ENCODE measurements at regions not wholly inside any gene's neighbourhood (a gene's known extent, or its start where the extent isn't known, plus 50 kb on each side); places are given as distances from the start of the nearest gene placed in this dataset.

DNA sequence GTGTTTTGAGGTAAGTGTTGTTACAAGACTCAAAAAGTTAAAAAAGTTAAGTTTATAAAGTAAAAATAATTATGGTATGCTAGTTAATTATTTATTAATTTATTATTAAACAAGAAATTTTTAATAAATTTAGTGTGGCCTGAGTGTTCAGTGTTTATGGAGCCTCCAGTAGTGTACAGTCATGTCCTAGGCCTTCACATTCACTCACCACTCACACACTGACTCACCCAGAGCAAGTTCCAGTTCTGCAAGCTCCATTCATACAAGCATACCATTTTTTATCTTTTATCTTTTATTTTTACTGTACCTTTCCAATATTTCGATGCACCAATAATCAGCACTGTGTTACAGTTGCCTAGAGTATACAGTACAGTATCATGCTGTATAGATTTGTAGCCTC, 381.2 kb upstream of the MGMT start:
- no peak overlapping the region for H3K27ac ChIP-seq (ENCODE audit: insufficient read depth, low read depth, low read length)
- intact Hi-C loops (cut with micrococcal nuclease), result loop anchor here (5.0 kb wide), 1 partner anchor 246 kb away; no protein-coding TSS in a partner anchor
- no peak overlapping the region for H2AFZ ChIP-seq (ENCODE audit: low read depth, low read length)
- H3K27me3 ChIP-seq (ENCODE audit: control insufficient read depth in 2 of 2, insufficient read depth in 2 of 2, low read length in 2 of 2), result no peaks in the 10 kb centered on the region
- H3K9me1 ChIP-seq (replicated peaks; ENCODE audit: control insufficient read depth, extremely low read depth, insufficient read depth, low read length), result no peaks in the 10 kb centered on the region
- dilution Hi-C loops (cut with MboI; ENCODE audit: extremely low pct_ligation_motif_present, low sequenced_read_pairs), result no loop called here
- no peak overlapping the region for H3K9ac ChIP-seq (replicated peaks; ENCODE audit: extremely low read depth, insufficient read depth, low read length)
- no peak overlapping the region for H3K4me3 ChIP-seq (replicated peaks in 1 of 3; ENCODE audit: insufficient read depth in 1 of 3, low read depth in 1 of 3, low read length in 3 of 3)
- H3K4me2 ChIP-seq (ENCODE audit: insufficient read depth, low read length), result no peak overlapping the region
- BruUV-seq (replicated peaks), result no TSS peak
- TF ChIP-seq POLR2A (IDR thresholded peaks at IDR 0.05; ENCODE audit: low read depth, low read length) (no peak), GATA2 (IDR thresholded peaks at IDR 0.05; ENCODE audit: insufficient read depth, insufficient read length, low read depth, low read length) (no peak)
- TF ChIP-seq, protein P1, sequence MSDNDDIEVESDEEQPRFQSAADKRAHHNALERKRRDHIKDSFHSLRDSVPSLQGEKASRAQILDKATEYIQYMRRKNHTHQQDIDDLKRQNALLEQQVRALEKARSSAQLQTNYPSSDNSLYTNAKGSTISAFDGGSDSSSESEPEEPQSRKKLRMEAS (IDR thresholded peaks at IDR 0.05; ENCODE audit: insufficient read depth, insufficient read length), result no peak
- H3K9me3 ChIP-seq (replicated peaks; ENCODE audit: control insufficient read depth, insufficient read depth, low read length), result no peaks in the 10 kb centered on the region
- no peaks in the 10 kb centered on the region for H3K36me3 ChIP-seq (ENCODE audit: control insufficient read depth in 2 of 2, extremely low read depth in 1 of 2, insufficient read depth in 2 of 2, low read length in 2 of 2)
- ChIA-PET CTCF (no interaction called here), POLR2A (no interaction called here)
- H3K79me2 ChIP-seq (ENCODE audit: control insufficient read depth, insufficient read depth, low read length), result no peaks in the 10 kb centered on the region
- no peaks in the 10 kb centered on the region for H4K20me1 ChIP-seq (replicated peaks; ENCODE audit: control insufficient read depth, extremely low read depth, insufficient read depth, low read length)
- no peaks in the 10 kb centered on the region for H3K4me1 ChIP-seq (ENCODE audit: control insufficient read depth, extremely low read depth, insufficient read depth, low read length)
- no peak for DNase-seq (ENCODE audit: low read depth, low spot score)
- no peak for FAIRE-seq

DNA sequence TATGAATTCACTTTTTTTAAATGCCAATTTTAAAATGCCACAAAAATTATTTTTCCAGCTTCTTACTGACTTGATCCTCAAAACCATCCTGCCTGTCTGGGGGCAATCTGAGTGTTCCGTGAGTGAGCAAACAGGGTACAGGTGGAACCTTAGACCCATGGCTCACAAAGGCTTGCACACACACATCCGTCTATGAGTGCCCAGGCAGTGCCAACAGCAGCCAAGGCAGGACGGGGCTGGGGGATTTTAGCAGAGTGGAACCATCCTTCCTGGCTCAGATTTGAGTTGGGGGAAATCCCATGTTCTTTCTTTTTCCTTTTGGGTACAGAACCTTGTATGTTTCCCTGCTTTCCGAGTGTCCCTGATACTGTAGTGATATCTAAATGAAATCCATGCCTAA, 377.7 kb upstream of the MGMT start:
- Histone ChIP-seq H3K27me3 (ENCODE audit: control insufficient read depth in 2 of 2, insufficient read depth in 2 of 2, low read length in 2 of 2) (peaks cover 0 to 1% of the 10 kb centered on the region in 2 experiments), H3K36me3 (ENCODE audit: control insufficient read depth in 2 of 2, extremely low read depth in 1 of 2, insufficient read depth in 2 of 2, low read length in 2 of 2) (no peaks in the 10 kb centered on the region), H3K4me1 (ENCODE audit: control insufficient read depth, extremely low read depth, insufficient read depth, low read length) (no peaks in the 10 kb centered on the region), H3K9me1 (replicated peaks; ENCODE audit: control insufficient read depth, extremely low read depth, insufficient read depth, low read length) (no peaks in the 10 kb centered on the region), H3K9me3 (replicated peaks; ENCODE audit: control insufficient read depth, insufficient read depth, low read length) (no peaks in the 10 kb centered on the region), H2AFZ (ENCODE audit: low read depth, low read length) (no peak overlapping the region), H3K4me2 (ENCODE audit: insufficient read depth, low read length) (no peak overlapping the region), H3K4me3 (replicated peaks in 1 of 3; ENCODE audit: insufficient read depth in 1 of 3, low read depth in 1 of 3, low read length in 3 of 3) (no peak overlapping the region), H4K20me1 (replicated peaks; ENCODE audit: control insufficient read depth, extremely low read depth, insufficient read depth, low read length) (no peaks in the 10 kb centered on the region), H3K79me2 (ENCODE audit: control insufficient read depth, insufficient read depth, low read length) (no peaks in the 10 kb centered on the region), H3K9ac (replicated peaks; ENCODE audit: extremely low read depth, insufficient read depth, low read length) (no peak overlapping the region), H3K27ac (ENCODE audit: insufficient read depth, low read depth, low read length) (no peak overlapping the region)
- TF ChIP-seq MYC (IDR thresholded peaks at IDR 0.05; ENCODE audit: low read depth, low read length) (no peak), EZH2 (IDR thresholded peaks at IDR 0.05; ENCODE audit: borderline replicate concordance, low read depth, low read length, severe bottlenecking) (no peak)
- no TSS peak for BruUV-seq (replicated peaks)
- dilution Hi-C loops (cut with MboI; ENCODE audit: extremely low pct_ligation_motif_present, low sequenced_read_pairs), result no loop called here
- POLR2A ChIA-PET, result no interaction called here
- DNase-seq (ENCODE audit: low read depth, low spot score) (no peak), FAIRE-seq (no peak)
- intact Hi-C loops (cut with micrococcal nuclease), result loop anchor here (5.0 kb wide), 1 partner anchor 243 kb away; no protein-coding TSS in a partner anchor
- CTCF ChIA-PET, result no interaction called here
